K562 (cell line): ENCODE measurements at regions not wholly inside any gene's neighbourhood (a gene's known extent, or its start where the extent isn't known, plus 50 kb on each side); places are given as distances from the start of the nearest gene placed in this dataset.

Experiments used
- ATAC-seq: fragments of 200-7000 bp; cut with Tn5 transposase; 3 replicates; pipeline ENCODE4 v1.9.1; 2020; ENCODE audit warnings: moderate library complexity
- BruUV-seq: library from RNA; stranded (reverse); fragments of 400-500 nt; replicated peaks from 2 replicates; lab custom pipeline; 2021; lab: Mats Ljungman, UMichigan
- CTCF ChIA-PET: fragments of 300-600 bp; formaldehyde crosslinking; extraction: SDS; loops from one replicate; lab custom pipeline; 2021; ENCODE audit warnings: low intra/inter-chr PET ratio; lab: Yijun Ruan, JAX
- POLR2A ChIA-PET: fragments of 300-600, 350-650 bp; sonication (Branson Sonifier 250); formaldehyde crosslinking; extraction: SDS; loops from one replicate; lab custom pipeline; 2021; ENCODE audit warnings: antibody characterized with exemption, inconsistent platforms; lab: Yijun Ruan, JAX
- DNase-seq, 4 experiments: peaks; one replicate each; pipeline versions ENCODE4 v3.0.0 to v3.0.0-alpha.2; 2011 to 2018; ENCODE audit warnings: low spot score in 3 of 4, mixed read lengths in 3 of 4; ENCODE audit errors: extremely low read depth in 1 of 4
- FAIRE-seq: peaks from 2 replicates; lab custom pipeline; 2011; peaks lifted over from hg19 to GRCh38; lab: Jason Lieb, UNC
- H2AFZ ChIP-seq: 2 replicates; pipeline ENCODE4 v1.6.0; 2011; ENCODE audit warnings: low read depth, low read length, control low read depth, inconsistent platforms
- H3K27ac ChIP-seq: fragments of 200-600 bp; 3 replicates; pipeline ENCODE4 v1.8.0; 2011; ENCODE audit warnings: low read depth, mild to moderate bottlenecking, control low read depth, inconsistent platforms, low read length, moderate library complexity, mixed read lengths; ENCODE audit errors: extremely low read depth
- H3K27me3 ChIP-seq, 2 experiments: fragments of 300-600 bp in 1 of 2; 2 replicates in 1 of 2; 3 replicates in 1 of 2; pipeline versions ENCODE4 v1.6.0 to v1.8.0; 2011; ENCODE audit warnings: inconsistent platforms in 2 of 2, low read length in 2 of 2, mild to moderate bottlenecking in 1 of 2, mixed read lengths in 1 of 2, moderate library complexity in 1 of 2; ENCODE audit not compliant: control insufficient read depth in 2 of 2, insufficient read depth in 2 of 2
- H3K36me3 ChIP-seq: fragments of 300-600 bp; 3 replicates; pipeline ENCODE4 v1.8.0; 2011; ENCODE audit warnings: mild to moderate bottlenecking, low read length, inconsistent platforms; ENCODE audit not compliant: control insufficient read depth, insufficient read depth
- H3K4me1 ChIP-seq, 2 experiments: fragments of 200-600 bp in 1 of 2; replicated peaks in 1 of 2; 2 replicates in 1 of 2; 3 replicates in 1 of 2; pipeline versions ENCODE4 v1.5.1 to v1.8.0; 2011; ENCODE audit warnings: inconsistent platforms in 2 of 2, low read length in 2 of 2, mild to moderate bottlenecking in 1 of 2, mixed read lengths in 1 of 2, moderate library complexity in 1 of 2; ENCODE audit not compliant: control insufficient read depth in 2 of 2, insufficient read depth in 2 of 2
- H3K4me2 ChIP-seq: 2 replicates; pipeline ENCODE4 v1.6.1; 2011; ENCODE audit warnings: low read length, control low read depth, inconsistent platforms, mixed read lengths; ENCODE audit not compliant: insufficient read depth
- H3K4me3 ChIP-seq: fragments of 200-600 bp; sonication (generic), shearing (Covaris generic); 2 replicates; pipeline ENCODE4 v1.5.1; 2016; ENCODE audit warnings: control low read depth, inconsistent platforms
- H3K79me2 ChIP-seq: fragments of 200-600 bp; 3 replicates; pipeline ENCODE4 v1.8.0; 2011; ENCODE audit warnings: low read length, inconsistent platforms; ENCODE audit not compliant: control insufficient read depth, insufficient read depth
- H3K9ac ChIP-seq, 2 experiments: 2 replicates each; pipeline versions ENCODE4 v1.6.0 to v1.6.1; 2011; ENCODE audit warnings: low read depth in 2 of 2, low read length in 2 of 2, control low read depth in 1 of 2, inconsistent platforms in 1 of 2, mild to moderate bottlenecking in 1 of 2, mixed read lengths in 1 of 2; ENCODE audit not compliant: insufficient read depth in 1 of 2
- H3K9me1 ChIP-seq: one replicate; pipeline ENCODE4 v1.6.0; 2011; ENCODE audit warnings: inconsistent platforms, mild to moderate bottlenecking, low read length, moderate library complexity; ENCODE audit not compliant: control insufficient read depth, insufficient read depth
- H3K9me3 ChIP-seq: replicated peaks from 2 replicates; pipeline ENCODE4 v1.5.1; 2011; ENCODE audit warnings: low read depth, low read length, inconsistent platforms; ENCODE audit not compliant: control insufficient read depth, insufficient read depth
- H4K20me1 ChIP-seq: replicated peaks from 2 replicates; pipeline ENCODE4 v1.6.1; 2011; ENCODE audit warnings: low read length, inconsistent platforms, mixed read lengths; ENCODE audit not compliant: control insufficient read depth, insufficient read depth
- CEBPZ ChIP-seq: fragments of 150-350 bp; IDR thresholded peaks from 2 replicates; pipeline ENCODE4 v1.6.1; 2014; ENCODE audit warnings: low read depth, mild to moderate bottlenecking, low read length, borderline replicate concordance
- CHCHD3 ChIP-seq: fragments of 250-450 bp; sonication (Bioruptor Pico); IDR thresholded peaks from 2 replicates; pipeline ENCODE4 v2.1.2; 2022; ENCODE audit warnings: mild to moderate bottlenecking
- FOXJ3 ChIP-seq: sonication (generic); formaldehyde crosslinking; IDR thresholded peaks from 2 replicates; pipeline ENCODE4 v1.4.0; 2020; ENCODE audit warnings: mild to moderate bottlenecking, missing genetic modification reagents
- IFI16 ChIP-seq: fragments of 250-450 bp; sonication (Bioruptor Pico); IDR thresholded peaks from 2 replicates; pipeline ENCODE4 v2.1.2; 2022; ENCODE audit warnings: mild to moderate bottlenecking, inconsistent platforms
- NCOA6 ChIP-seq: fragments of 450-650 bp; IDR thresholded peaks from 2 replicates; pipeline ENCODE4 v1.6.1; 2017; ENCODE audit warnings: mild to moderate bottlenecking
- NFYB ChIP-seq: IDR thresholded peaks from 2 replicates; pipeline ENCODE4 v1.6.1; 2011; ENCODE audit warnings: mild to moderate bottlenecking, moderate library complexity; ENCODE audit not compliant: insufficient read length; ENCODE audit errors: extremely low read depth
- NRF1 ChIP-seq, 2 experiments: fragments of 450-650 bp; IDR thresholded peaks in 1 of 2; conservative IDR thresholded peaks in 1 of 2; 2 replicates each; pipeline ENCODE4 v1.6.1; 2014; ENCODE audit warnings: mild to moderate bottlenecking in 2 of 2
- PTTG1 ChIP-seq: fragments of 450-650 bp; IDR thresholded peaks from 2 replicates; pipeline ENCODE4 v1.6.1; 2016; ENCODE audit warnings: low read depth, mild to moderate bottlenecking, missing genetic modification characterization, missing compliant biosample characterization
- TAF7 ChIP-seq: fragments of 450-650 bp; IDR thresholded peaks from 2 replicates; pipeline ENCODE4 v1.6.1; 2016; ENCODE audit warnings: missing genetic modification characterization, missing compliant biosample characterization
- TCF7 ChIP-seq: sonication (generic); IDR thresholded peaks from 2 replicates; pipeline ENCODE4 v1.6.1; 2016; ENCODE audit warnings: antibody characterized with exemption, borderline replicate concordance
- ZNF395 ChIP-seq: fragments of 200-800 bp; sonication (Bioruptor generic); IDR thresholded peaks from 2 replicates; pipeline ENCODE4 v1.6.1; 2017; ENCODE audit warnings: missing genetic modification characterization, missing compliant biosample characterization
- WGBS: fragments of 100-300 bp; shearing (Covaris generic); methylation state at CpG from one replicate; pipeline ENCODE4 v1.1.6; 2016; ENCODE audit warnings: low coverage, mixed read lengths; ENCODE audit not compliant: insufficient coverage; ENCODE audit errors: missing lambda C conversion rate; 5-methylcytosine and 5-hydroxymethylcytosine counted together
- in situ Hi-C: fragments of 300-500 bp; cut with MboI; formaldehyde crosslinking; loops from 4 replicates; pipeline ENCODE4 v1.15.0; 2018; ENCODE audit warnings: inconsistent platforms, mixed read lengths
- intact Hi-C: fragments of 100-400 bp; cut with micrococcal nuclease; formaldehyde crosslinking; loops from 2 replicates; pipeline ENCODE4 v1.14.2; 2022
- TF ChIP-seq, protein P1 (sequence below): fragments of 450-650 bp; IDR thresholded peaks from 2 replicates; pipeline ENCODE4 v1.6.1; 2014; ENCODE audit warnings: low read depth, mild to moderate bottlenecking, moderate library complexity, borderline replicate concordance
- TF ChIP-seq, protein P2 (sequence below): fragments of 450-650 bp; formaldehyde crosslinking; IDR thresholded peaks from 2 replicates; pipeline ENCODE4 v1.4.0; 2020; ENCODE audit warnings: mild to moderate bottlenecking, moderate library complexity

DNA sequence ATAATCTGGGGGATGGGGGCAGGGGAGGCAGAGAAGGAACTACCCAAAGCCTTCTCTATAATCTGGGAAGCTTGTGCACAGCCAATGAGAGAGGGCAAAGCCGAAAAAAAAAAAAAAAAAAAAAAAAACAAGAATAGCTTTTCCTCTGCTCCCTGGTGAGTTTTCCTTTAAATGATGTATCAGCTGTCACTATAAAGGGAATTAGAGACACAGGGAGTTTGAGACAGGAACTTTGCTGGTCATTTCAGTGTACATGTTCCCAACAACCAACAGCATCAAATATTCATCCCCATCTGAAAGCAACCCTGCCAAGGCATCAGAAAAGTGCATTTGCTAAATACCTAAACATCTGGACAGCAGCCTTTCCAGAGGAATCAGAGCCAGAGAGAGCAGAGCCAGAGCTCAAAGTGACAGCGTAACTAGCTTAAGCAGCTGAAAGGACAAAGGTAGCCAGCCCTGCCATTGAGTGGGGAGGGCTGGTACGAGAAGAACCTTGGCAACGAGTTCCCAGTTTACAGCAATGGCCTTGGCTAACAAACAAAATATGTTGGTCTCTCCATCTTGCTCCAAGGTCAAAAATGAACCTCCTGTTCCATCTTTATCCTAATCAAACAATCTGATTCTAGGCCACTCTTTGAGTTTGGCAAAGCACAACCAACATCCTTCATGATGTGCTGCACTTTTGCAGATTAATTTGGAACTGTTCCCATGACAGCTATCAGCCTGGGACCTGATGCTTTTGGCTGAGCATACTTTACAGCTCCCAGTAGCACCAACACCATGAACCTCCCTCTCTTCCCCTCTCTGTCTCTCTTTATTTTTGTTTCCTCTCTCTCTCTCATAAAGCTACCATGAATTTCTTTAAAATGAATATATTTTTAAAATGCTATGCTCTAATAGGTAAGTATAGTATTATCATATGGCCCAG, 143.7 kb upstream of the GNAO1 start (continued):
- TF ChIP-seq CEBPZ (no peak), PTTG1 (tag) (no peak), FOXJ3 (CRISPR knock-in tag) (no peak), CHCHD3 (CRISPR knock-in tag) (no peak), TCF7 (no peak)
- TF ChIP-seq, all 486 proteins: peak for 0

DNA sequence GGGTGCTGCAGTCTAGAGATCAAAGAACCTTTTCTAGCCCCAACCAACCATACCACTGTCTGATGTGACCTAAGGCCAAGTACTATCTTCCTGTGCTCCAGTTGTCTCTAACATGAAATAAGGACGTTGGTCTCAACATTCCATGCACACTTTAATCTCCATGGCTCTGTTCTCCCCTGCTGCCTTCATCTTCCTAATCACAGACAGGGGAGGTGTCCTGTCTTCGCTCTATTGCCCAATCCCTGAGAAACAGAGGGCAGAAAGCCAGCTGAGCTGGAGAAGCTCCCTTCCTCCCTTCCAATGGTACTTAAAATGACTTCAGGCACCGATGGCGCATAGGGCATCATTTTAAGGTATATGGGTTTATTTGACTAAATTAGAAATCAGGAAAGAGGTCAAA, 148.9 kb upstream of the GNAO1 start:
- Histone ChIP-seq H3K4me2 (no peak overlapping the region), H3K36me3 (no peaks in the 10 kb centered on the region), H3K4me1 (no peaks in the 10 kb centered on the region), H3K4me3 (no peak overlapping the region), H3K9me1 (no peaks in the 10 kb centered on the region), H3K27me3 (no peaks in the 10 kb centered on the region), H3K79me2 (no peaks in the 10 kb centered on the region), H4K20me1 (no peaks in the 10 kb centered on the region), H3K9me3 (no peaks in the 10 kb centered on the region), H3K9ac (no peak overlapping the region), H2AFZ (no peak overlapping the region), H3K27ac (no peak overlapping the region)
- in situ Hi-C loops (no loop called here), intact Hi-C loops (no loop called here)
- FAIRE-seq = no peak
- no peak for DNase-seq
- CTCF ChIA-PET = interaction anchor here (0.7 kb wide), 1 partner anchor 276 kb away, joined by 4 read pairs; no protein-coding TSS in a partner anchor
- POLR2A ChIA-PET = no interaction called here
- BruUV-seq = no TSS peak
- 14% methylated on average over 4 of the region's 4 CpGs for WGBS
- ATAC-seq = no peak
- TF ChIP-seq, protein P1, sequence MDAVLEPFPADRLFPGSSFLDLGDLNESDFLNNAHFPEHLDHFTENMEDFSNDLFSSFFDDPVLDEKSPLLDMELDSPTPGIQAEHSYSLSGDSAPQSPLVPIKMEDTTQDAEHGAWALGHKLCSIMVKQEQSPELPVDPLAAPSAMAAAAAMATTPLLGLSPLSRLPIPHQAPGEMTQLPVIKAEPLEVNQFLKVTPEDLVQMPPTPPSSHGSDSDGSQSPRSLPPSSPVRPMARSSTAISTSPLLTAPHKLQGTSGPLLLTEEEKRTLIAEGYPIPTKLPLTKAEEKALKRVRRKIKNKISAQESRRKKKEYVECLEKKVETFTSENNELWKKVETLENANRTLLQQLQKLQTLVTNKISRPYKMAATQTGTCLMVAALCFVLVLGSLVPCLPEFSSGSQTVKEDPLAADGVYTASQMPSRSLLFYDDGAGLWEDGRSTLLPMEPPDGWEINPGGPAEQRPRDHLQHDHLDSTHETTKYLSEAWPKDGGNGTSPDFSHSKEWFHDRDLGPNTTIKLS = no peak
- no peak for TF ChIP-seq NFYB
- TF ChIP-seq, protein P2, sequence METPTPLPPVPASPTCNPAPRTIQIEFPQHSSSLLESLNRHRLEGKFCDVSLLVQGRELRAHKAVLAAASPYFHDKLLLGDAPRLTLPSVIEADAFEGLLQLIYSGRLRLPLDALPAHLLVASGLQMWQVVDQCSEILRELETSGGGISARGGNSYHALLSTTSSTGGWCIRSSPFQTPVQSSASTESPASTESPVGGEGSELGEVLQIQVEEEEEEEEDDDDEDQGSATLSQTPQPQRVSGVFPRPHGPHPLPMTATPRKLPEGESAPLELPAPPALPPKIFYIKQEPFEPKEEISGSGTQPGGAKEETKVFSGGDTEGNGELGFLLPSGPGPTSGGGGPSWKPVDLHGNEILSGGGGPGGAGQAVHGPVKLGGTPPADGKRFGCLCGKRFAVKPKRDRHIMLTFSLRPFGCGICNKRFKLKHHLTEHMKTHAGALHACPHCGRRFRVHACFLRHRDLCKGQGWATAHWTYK (CRISPR knock-in tag) = no peak
- TF ChIP-seq TAF7 (tag) = no peak
- no peak for TF ChIP-seq NCOA6
- TF ChIP-seq ZNF395 = no peak
- TF ChIP-seq NRF1 (conservative IDR thresholded peaks at IDR 0.05 in 1 of 2, IDR thresholded peaks at IDR 0.05 in 1 of 2) = no peak
- TF ChIP-seq IFI16 (CRISPR knock-in tag) = no peak
